OCI-LY3 (cell line): ENCODE measurements at regions not wholly inside any gene's neighbourhood (a gene's known extent, or its start where the extent isn't known, plus 50 kb on each side); places are given as distances from the start of the nearest gene placed in this dataset.

ENCODE experiments used
- H2AFZ ChIP-seq: fragments of 200-600, 300-600 bp; shearing (Covaris generic); 2 replicates; pipeline ENCODE4 v1.6.0; 2014; ENCODE audit warnings: antibody characterized with exemption, low read depth, low read length
- H3K27ac ChIP-seq: fragments of 200-600, 300-600 bp; sonication (generic); 2 replicates; pipeline ENCODE4 v1.5.1; 2014; ENCODE audit warnings: mild to moderate bottlenecking, low read length, moderate library complexity, mixed read lengths
- H3K27me3 ChIP-seq: fragments of 200-600, 300-600 bp; sonication (generic); 2 replicates; pipeline ENCODE4 v1.6.1; 2014; ENCODE audit warnings: low read depth, low read length, mixed read lengths
- H3K36me3 ChIP-seq: fragments of 200-600, 300-600 bp; sonication (generic); replicated peaks from 2 replicates; pipeline ENCODE3; 2014; ENCODE audit warnings: low read depth, low read length, mixed read lengths
- H3K4me1 ChIP-seq: fragments of 300-600, 200-600 bp; sonication (generic); 2 replicates; pipeline ENCODE4 v1.6.1; 2014; ENCODE audit warnings: low read length, mixed read lengths
- H3K4me2 ChIP-seq: fragments of 200-600, 300-600 bp; sonication (generic); 2 replicates; pipeline ENCODE4 v1.6.1; 2014; ENCODE audit warnings: low read length, mixed read lengths
- H3K4me3 ChIP-seq: fragments of 300-600, 200-600 bp; sonication (generic); 2 replicates; pipeline ENCODE4 v1.5.1; 2014; ENCODE audit warnings: antibody characterized with exemption, mild to moderate bottlenecking, low read length, moderate library complexity
- H3K79me2 ChIP-seq: fragments of 300-600, 200-600 bp; shearing (Covaris generic); 2 replicates; pipeline ENCODE4 v1.6.1; 2014; ENCODE audit warnings: mild to moderate bottlenecking, low read length, mixed read lengths
- H3K9ac ChIP-seq: fragments of 300-600, 200-600 bp; shearing (Covaris generic); 2 replicates; pipeline ENCODE4 v1.6.0; 2014; ENCODE audit warnings: mild to moderate bottlenecking, low read length, moderate library complexity
- H3K9me3 ChIP-seq: fragments of 200-600, 300-600 bp; shearing (Covaris generic); 2 replicates; pipeline ENCODE4 v1.6.1; 2014; ENCODE audit warnings: low read length, mixed read lengths; ENCODE audit not compliant: insufficient read depth
- H4K20me1 ChIP-seq: fragments of 200-600, 300-600 bp; sonication (generic); 2 replicates; pipeline ENCODE4 v1.6.1; 2016; ENCODE audit warnings: low read length, mixed read lengths; ENCODE audit not compliant: insufficient read depth
- EZH2phosphoT487 ChIP-seq: fragments of 200-600 bp; shearing (Covaris generic); IDR thresholded peaks from 2 replicates; pipeline ENCODE4 v1.6.1; 2018; ENCODE audit warnings: antibody characterized with exemption, mixed run types, low read depth
- TF ChIP-seq, protein P1 (sequence below): fragments of 200-600, 300-600 bp; sonication (generic); IDR thresholded peaks from 2 replicates; pipeline ENCODE4 v1.5.1; 2014; ENCODE audit warnings: antibody characterized with exemption, low read length, low read depth

DNA sequence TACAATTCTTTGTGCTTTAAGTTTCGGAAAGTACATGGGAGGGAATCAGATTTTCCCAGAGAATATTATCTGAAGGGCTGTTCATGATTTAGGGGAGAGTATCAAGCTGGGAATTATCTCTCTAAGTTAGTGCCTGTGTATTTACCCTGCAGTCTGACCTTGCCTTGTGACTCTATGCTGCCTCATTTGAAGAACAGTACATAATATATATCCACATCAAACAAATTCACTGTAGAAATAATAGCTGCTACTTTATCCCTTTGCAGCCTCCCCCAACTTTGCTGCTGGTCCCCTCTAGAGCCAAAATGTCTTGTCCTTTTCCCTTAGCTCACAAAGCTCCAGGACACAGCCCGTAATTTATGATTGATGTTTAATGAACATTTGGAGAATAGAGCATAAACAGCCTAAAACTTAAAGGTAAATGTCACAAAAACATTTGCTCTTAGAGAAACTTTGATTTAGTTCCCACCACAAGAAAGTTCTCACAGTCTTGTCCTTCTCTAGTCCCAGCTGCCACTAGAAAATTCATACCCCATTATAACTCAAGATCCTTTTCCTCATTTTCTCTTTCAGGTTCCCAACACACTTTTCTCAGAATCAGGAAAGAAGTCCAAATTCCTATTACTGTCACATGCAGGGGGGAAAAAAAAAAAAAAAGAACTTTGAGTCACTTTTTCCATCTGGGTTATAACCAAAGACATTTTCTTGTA lies 1009.6 kb downstream of the FLRT2 start:
- Histone ChIP-seq H3K4me1 (peaks cover 48% of the 10 kb centered on the region), H3K4me2 (no peak overlapping the region), H3K9ac (no peak overlapping the region), H3K9me3 (no peaks in the 10 kb centered on the region), H3K27ac (no peak overlapping the region), H3K79me2 (no peaks in the 10 kb centered on the region), H2AFZ (no peak overlapping the region), H3K27me3 (no peaks in the 10 kb centered on the region), H3K4me3 (no peak overlapping the region), H4K20me1 (no peaks in the 10 kb centered on the region), H3K36me3 (peaks cover 4% of the 10 kb centered on the region)
- TF ChIP-seq, protein P1, sequence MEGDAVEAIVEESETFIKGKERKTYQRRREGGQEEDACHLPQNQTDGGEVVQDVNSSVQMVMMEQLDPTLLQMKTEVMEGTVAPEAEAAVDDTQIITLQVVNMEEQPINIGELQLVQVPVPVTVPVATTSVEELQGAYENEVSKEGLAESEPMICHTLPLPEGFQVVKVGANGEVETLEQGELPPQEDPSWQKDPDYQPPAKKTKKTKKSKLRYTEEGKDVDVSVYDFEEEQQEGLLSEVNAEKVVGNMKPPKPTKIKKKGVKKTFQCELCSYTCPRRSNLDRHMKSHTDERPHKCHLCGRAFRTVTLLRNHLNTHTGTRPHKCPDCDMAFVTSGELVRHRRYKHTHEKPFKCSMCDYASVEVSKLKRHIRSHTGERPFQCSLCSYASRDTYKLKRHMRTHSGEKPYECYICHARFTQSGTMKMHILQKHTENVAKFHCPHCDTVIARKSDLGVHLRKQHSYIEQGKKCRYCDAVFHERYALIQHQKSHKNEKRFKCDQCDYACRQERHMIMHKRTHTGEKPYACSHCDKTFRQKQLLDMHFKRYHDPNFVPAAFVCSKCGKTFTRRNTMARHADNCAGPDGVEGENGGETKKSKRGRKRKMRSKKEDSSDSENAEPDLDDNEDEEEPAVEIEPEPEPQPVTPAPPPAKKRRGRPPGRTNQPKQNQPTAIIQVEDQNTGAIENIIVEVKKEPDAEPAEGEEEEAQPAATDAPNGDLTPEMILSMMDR = no peak
- TF ChIP-seq EZH2phosphoT487 = no peak

- Histone ChIP-seq H3K9me3 (no peaks in the 10 kb centered on the region), H4K20me1 (no peaks in the 10 kb centered on the region), H3K4me2 (peak overlapping the region; percentile 10; the same call in 1 of the 2 replicates), H3K79me2 (no peaks in the 10 kb centered on the region), H3K9ac (no peak overlapping the region), H3K4me3 (no peak overlapping the region), H2AFZ (no peak overlapping the region), H3K27me3 (no peaks in the 10 kb centered on the region), H3K4me1 (peaks cover 11% of the 10 kb centered on the region), H3K27ac (no peak overlapping the region), H3K36me3 (peaks cover 6% of the 10 kb centered on the region)
- TF ChIP-seq EZH2phosphoT487 = no peak
- TF ChIP-seq, protein P1 = no peak
Observed at GRCh38 chr14:86533834-86534233, 1003.9 kb downstream of the FLRT2 start.

- Histone ChIP-seq H3K4me3 (no peak overlapping the region), H4K20me1 (no peaks in the 10 kb centered on the region), H3K9me3 (no peaks in the 10 kb centered on the region), H3K9ac (no peak overlapping the region), H2AFZ (no peak overlapping the region), H3K27me3 (no peaks in the 10 kb centered on the region), H3K79me2 (no peaks in the 10 kb centered on the region), H3K4me2 (no peak overlapping the region), H3K4me1 (peaks cover 11% of the 10 kb centered on the region), H3K36me3 (peaks cover 6% of the 10 kb centered on the region), H3K27ac (no peak overlapping the region)
- TF ChIP-seq EZH2phosphoT487 = no peak
- TF ChIP-seq, protein P1 = no peak
Observed at GRCh38 chr14:86532219-86532618, 1002.3 kb downstream of the FLRT2 start.

GRCh38 chr14:86530457-86530856 lies 1000.5 kb downstream of the FLRT2 start:
- H3K4me3 ChIP-seq = no peak overlapping the region
- H3K4me1 ChIP-seq = peaks cover 11% of the 10 kb centered on the region
- H4K20me1 ChIP-seq = no peaks in the 10 kb centered on the region
- H3K27me3 ChIP-seq = no peaks in the 10 kb centered on the region
- no peak overlapping the region for H3K9ac ChIP-seq
- H3K9me3 ChIP-seq = no peaks in the 10 kb centered on the region
- H3K4me2 ChIP-seq = no peak overlapping the region
- TF ChIP-seq EZH2phosphoT487 = no peak
- TF ChIP-seq, protein P1 = no peak
- no peaks in the 10 kb centered on the region for H3K79me2 ChIP-seq
- no peak overlapping the region for H3K27ac ChIP-seq
- H2AFZ ChIP-seq = no peak overlapping the region
- peaks cover 6% of the 10 kb centered on the region for H3K36me3 ChIP-seq
